Activated T-helper 1 cell treated with anti-CD3 and anti-CD28 coated beads, Interleukin-12 subunit alpha, Interleukin-12 subunit beta, Interleukin-2, Interleukin-4 antibody, amounts not matched to agents 30 ng/mL and 10 ng/mL and 1 ng/mL, durations not matched to agents 14 hours and 24 hours and 36 hours (primary cell): ENCODE measurements at regions not wholly inside any gene's neighbourhood (a gene's known extent, or its start where the extent isn't known, plus 50 kb on each side); places are given as distances from the start of the nearest gene placed in this dataset.

Experiments used
- DNase-seq: peaks from one replicate; pipeline ENCODE4 v3.0.0; 2021; ENCODE audit warnings: low spot score
- H3K27ac Mint-ChIP-seq: one replicate; pipeline ENCODE4 v1.8.0; 2021; ENCODE audit warnings: mild to moderate bottlenecking, mixed read lengths
- H3K27me3 Mint-ChIP-seq: one replicate; pipeline ENCODE4 v1.8.0; 2022; ENCODE audit warnings: mild to moderate bottlenecking, moderate library complexity, mixed read lengths; ENCODE audit not compliant: insufficient read depth
- H3K36me3 Mint-ChIP-seq: one replicate; pipeline ENCODE4 v1.8.0; 2021; ENCODE audit warnings: low read depth, mixed read lengths
- H3K4me1 Mint-ChIP-seq: one replicate; pipeline ENCODE4 v1.8.0; 2021; ENCODE audit warnings: low read depth, mixed read lengths
- H3K4me3 Mint-ChIP-seq: one replicate; pipeline ENCODE4 v1.8.0; 2021; ENCODE audit warnings: mild to moderate bottlenecking, moderate library complexity, mixed read lengths
- H3K9me3 Mint-ChIP-seq: one replicate; pipeline ENCODE4 v1.8.0; 2021; ENCODE audit warnings: mixed read lengths
- intact Hi-C: fragments of 100-400 bp; cut with micrococcal nuclease; formaldehyde crosslinking; loops from one replicate; pipeline ENCODE4 v1.15.1; 2024

DNA sequence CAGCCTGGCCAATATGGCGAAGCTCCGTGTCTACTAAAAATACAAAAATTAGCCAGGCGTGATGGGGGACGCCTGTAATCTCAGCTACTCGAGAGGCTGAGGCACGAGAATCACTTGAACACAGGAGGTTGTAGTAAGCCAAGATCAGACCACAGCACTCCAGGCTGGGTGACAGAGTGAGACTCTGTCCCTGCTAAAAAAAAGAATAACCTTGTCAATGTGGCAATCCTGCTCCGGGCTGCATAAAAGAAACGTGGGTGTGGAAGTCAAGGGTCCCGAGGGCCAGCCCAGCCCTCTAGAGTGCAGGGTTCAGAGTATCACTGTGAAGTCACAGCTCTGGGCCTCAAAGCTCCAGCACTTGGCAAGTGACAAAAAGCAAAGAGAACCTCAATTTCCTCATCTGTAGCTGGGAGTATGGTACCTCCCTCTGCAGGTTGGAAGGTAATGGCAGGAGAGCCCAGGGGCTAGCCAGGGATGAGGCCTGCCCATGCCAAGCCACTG lies 73.5 kb upstream of the IQSEC1 start:
- intact Hi-C loops = no loop called here
- H3K27me3 Mint-ChIP-seq = no peaks in the 10 kb centered on the region
- H3K27ac Mint-ChIP-seq = no peak overlapping the region
- no peaks in the 10 kb centered on the region for H3K9me3 Mint-ChIP-seq
- H3K36me3 Mint-ChIP-seq = no peaks in the 10 kb centered on the region
- no peak for DNase-seq
- peaks cover 10% of the 10 kb centered on the region for H3K4me1 Mint-ChIP-seq
- no peak overlapping the region for H3K4me3 Mint-ChIP-seq

DNA sequence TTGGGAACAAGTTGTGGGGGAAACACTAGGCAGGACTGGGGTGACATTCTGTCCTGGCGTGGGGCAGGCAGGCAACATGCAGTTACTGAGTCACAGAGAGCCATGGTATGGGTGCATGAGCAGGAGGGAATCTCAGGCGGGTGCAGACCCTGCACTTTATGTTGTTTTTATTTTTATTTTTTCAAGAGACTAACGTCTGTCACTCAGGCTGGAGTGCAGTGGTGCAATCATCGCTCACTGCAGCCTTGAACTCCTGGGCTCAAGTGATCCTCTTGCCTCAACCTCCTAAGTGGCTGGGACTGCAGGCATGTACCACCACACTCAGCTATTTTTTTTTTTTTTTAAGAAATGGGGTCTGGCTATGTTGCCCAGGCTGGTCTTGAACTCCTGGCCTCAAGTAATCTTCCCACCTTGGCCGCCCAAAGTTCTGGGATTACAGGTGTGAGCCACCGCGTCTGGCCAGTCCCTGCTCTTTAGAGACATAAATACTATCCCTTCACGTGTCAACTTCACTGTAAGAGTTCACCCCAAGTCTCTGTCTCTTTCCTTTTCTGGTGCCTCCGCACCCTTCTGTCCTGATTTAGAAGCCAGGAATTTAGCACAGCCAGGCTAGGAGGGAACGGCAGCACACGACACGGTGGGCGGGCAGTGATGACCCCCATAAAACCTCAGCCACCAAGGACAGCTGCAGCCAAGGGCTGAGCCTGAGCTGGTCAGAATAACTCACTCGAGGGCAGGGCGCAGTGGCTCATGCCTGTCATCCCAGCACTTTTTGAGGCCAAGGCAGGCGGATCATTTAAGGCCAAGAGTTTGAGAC lies 72.8 kb upstream of the IQSEC1 start:
- Mint-ChIP-seq H3K4me1 (peaks cover 10% of the 10 kb centered on the region), H3K36me3 (no peaks in the 10 kb centered on the region), H3K27me3 (no peaks in the 10 kb centered on the region), H3K9me3 (no peaks in the 10 kb centered on the region), H3K4me3 (no peak overlapping the region), H3K27ac (no peak overlapping the region)
- DNase-seq = no peak
- intact Hi-C loops = no loop called here

DNA sequence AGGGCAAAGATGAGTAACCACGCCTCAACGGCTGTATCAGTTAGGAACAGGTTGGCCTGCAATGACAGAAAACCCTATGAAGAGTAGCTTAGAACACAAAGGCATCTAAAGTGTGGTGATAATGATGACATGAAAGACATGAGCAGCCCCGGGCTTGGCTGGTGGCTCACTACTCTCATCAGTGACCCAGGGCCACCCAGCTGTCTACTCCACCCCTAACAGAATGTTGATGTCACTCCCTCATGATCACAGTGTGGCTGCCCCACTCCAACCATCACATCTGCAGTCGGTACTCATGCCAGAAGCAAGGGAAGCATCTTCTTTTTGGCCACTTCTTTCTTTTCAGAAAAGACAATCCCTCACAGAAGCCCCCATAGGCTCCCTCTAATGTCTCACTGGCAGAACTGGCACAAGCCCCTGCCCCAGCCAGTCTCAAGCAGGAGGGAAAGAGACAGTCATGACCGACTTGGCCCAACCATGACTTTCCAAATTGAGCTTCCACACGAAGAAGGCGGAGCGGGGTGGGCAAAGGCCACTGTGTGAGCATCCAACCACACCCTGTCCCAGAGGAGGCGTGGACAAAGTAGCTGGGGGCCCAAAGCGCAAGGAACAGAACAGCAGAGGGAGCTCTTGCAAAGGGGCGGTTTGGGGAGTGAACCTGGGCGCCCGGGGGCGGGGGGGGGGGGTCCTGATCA lies 72.0 kb upstream of the IQSEC1 start:
- no peak overlapping the region for H3K4me3 Mint-ChIP-seq
- H3K4me1 Mint-ChIP-seq = peaks cover 9% of the 10 kb centered on the region
- H3K36me3 Mint-ChIP-seq = no peaks in the 10 kb centered on the region
- H3K27me3 Mint-ChIP-seq = no peaks in the 10 kb centered on the region
- intact Hi-C loops = no loop called here
- H3K9me3 Mint-ChIP-seq = no peaks in the 10 kb centered on the region
- H3K27ac Mint-ChIP-seq = no peak overlapping the region
- DNase-seq = no peak

- H3K4me1 Mint-ChIP-seq = no peaks in the 10 kb centered on the region
- H3K4me3 Mint-ChIP-seq = no peak overlapping the region
- no peaks in the 10 kb centered on the region for H3K9me3 Mint-ChIP-seq
- DNase-seq = no peak
- H3K36me3 Mint-ChIP-seq = no peaks in the 10 kb centered on the region
- H3K27me3 Mint-ChIP-seq = no peaks in the 10 kb centered on the region
- H3K27ac Mint-ChIP-seq = no peak overlapping the region
- intact Hi-C loops = no loop called here
These were observed 71.2 kb upstream of the IQSEC1 start for GRCh38 chr3:13144163-13145023.

GRCh38 chr3:13143381-13144004 lies 70.3 kb upstream of the IQSEC1 start:
- intact Hi-C loops = no loop called here
- no peaks in the 10 kb centered on the region for H3K4me1 Mint-ChIP-seq
- H3K4me3 Mint-ChIP-seq = no peak overlapping the region
- no peaks in the 10 kb centered on the region for H3K36me3 Mint-ChIP-seq
- no peak for DNase-seq
- no peak overlapping the region for H3K27ac Mint-ChIP-seq
- no peaks in the 10 kb centered on the region for H3K27me3 Mint-ChIP-seq
- no peaks in the 10 kb centered on the region for H3K9me3 Mint-ChIP-seq

DNA sequence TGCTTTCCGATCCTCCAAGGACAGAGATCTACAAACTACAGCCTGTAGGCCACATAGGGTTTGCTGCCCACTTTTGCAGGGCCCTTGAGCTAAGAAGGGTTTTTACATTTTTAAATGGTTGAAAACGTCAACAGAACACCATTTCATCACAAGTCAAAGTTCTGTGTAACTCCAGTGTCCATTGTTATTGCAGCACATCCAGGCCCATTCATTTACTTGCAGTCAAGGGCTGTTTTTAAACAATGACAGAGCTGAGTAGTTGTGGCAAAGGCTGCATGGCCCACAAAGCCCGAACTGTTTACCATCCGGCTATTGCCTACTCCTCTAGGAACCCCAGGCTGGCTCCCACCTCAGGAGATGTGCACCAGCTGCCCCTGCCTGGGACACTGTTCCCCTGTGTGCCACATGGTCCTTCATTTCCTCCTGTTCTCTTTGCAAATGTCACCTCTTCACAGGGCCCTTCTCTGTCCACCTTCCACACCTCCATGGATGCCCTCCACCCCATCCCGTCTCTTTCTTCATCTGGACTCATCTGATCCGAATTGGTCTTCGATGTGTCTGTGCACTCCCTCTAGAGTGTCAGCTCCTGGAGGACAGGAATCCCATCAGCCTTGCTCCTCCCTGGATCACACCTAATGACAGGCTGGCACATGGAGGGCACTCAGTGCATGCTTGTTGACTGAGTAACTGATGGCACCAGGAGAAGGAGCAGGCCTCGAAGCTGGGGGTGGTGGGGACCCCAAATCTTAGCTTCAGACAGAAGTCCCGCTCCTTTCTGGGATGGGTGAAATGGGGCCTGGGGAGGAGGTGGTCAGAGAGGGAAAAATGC lies 69.5 kb upstream of the IQSEC1 start:
- H3K36me3 Mint-ChIP-seq = no peaks in the 10 kb centered on the region

GRCh38 chr3:13141991-13142412 lies 68.8 kb upstream of the IQSEC1 start:
- H3K4me1 Mint-ChIP-seq = no peaks in the 10 kb centered on the region
- intact Hi-C loops = no loop called here
- DNase-seq = no peak
- no peak overlapping the region for H3K4me3 Mint-ChIP-seq
- no peak overlapping the region for H3K27ac Mint-ChIP-seq
- no peaks in the 10 kb centered on the region for H3K9me3 Mint-ChIP-seq
- H3K36me3 Mint-ChIP-seq = no peaks in the 10 kb centered on the region
- H3K27me3 Mint-ChIP-seq = no peaks in the 10 kb centered on the region

More for the DNA sequence above, 69.5 kb upstream of the IQSEC1 start:
- Mint-ChIP-seq H3K4me1 (no peaks in the 10 kb centered on the region), H3K27ac (no peak overlapping the region), H3K27me3 (no peaks in the 10 kb centered on the region), H3K9me3 (no peaks in the 10 kb centered on the region), H3K4me3 (no peak overlapping the region)
- no peak for DNase-seq
- intact Hi-C loops = no loop called here

DNA sequence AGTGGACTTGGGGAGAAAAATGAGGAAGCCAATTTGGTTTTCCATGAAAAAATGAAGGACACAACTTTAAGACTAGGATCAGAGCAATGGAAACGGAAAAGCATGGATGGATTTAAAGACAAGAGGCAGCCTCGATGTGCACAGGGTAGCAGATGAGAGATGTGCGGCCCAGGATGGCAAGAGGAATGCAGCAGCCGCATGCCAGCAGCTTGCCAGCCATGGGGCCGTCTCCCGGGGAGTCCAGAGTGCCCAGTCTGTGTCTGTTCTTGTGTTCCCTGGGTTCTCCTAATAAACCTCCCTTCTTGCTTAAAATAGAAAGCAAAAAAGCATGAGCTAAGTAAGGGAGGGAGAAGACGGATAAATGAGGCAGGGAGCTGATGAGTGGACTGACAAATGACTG lies 68.0 kb upstream of the IQSEC1 start:
- no peak for DNase-seq
- no peaks in the 10 kb centered on the region for H3K36me3 Mint-ChIP-seq
- no peak overlapping the region for H3K4me3 Mint-ChIP-seq
- H3K27ac Mint-ChIP-seq = no peak overlapping the region
- no peaks in the 10 kb centered on the region for H3K4me1 Mint-ChIP-seq
- H3K27me3 Mint-ChIP-seq = no peaks in the 10 kb centered on the region
- intact Hi-C loops = no loop called here
- no peaks in the 10 kb centered on the region for H3K9me3 Mint-ChIP-seq

DNA sequence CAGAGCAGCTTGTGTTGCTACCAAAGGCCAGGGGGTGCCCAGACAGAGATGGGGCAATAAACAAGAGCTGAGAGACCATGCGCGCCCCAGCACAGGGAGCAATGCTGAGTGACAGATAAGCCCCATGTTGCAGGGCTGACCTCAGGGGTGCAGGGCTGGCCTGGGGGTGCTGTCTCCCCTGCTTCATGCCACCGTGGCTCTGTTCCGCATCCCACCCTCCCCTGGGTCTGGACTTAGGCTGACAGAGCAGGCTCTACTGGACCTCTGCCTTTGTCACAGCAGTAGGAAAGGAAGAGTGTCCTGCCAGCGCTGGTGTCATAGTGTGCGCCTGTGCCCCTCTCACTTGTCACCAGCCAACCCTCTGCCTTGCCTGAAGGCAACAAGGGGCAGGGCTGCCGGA lies 67.4 kb upstream of the IQSEC1 start:
- no peaks in the 10 kb centered on the region for H3K4me1 Mint-ChIP-seq
- H3K27ac Mint-ChIP-seq = no peak overlapping the region
- no peaks in the 10 kb centered on the region for H3K9me3 Mint-ChIP-seq
- no peaks in the 10 kb centered on the region for H3K36me3 Mint-ChIP-seq
- H3K27me3 Mint-ChIP-seq = no peaks in the 10 kb centered on the region
- no peak for DNase-seq
- intact Hi-C loops = no loop called here
- H3K4me3 Mint-ChIP-seq = no peak overlapping the region

DNA sequence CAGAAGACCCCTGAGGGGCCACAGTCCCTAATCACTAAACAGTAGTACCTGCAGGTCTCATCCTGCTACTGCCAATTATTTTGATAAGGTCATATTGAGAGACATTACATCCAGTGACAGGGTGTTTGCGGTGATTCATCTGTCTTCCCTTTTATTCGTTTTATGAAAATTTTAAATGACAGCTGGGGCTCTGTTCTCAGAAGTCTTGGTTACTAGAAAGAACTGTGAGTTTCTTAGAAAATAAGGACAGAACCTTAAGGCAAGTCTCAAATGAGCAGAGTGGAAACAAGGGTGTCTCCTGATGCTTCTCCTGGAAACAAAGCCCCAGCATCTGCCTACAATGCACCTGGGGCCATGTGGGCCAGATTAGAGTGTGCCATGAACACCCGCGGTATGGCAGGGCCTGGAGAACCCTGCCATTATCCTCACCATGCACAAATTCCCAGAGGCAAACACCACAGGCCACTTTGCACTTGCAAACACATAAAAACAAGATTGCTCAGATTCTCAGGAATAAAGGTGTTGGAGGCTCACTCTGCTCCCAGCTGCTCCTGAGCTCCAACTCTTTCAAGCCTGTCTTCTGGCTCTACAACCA lies 66.3 kb upstream of the IQSEC1 start:
- no peak for DNase-seq
- no peak overlapping the region for H3K27ac Mint-ChIP-seq
- no peaks in the 10 kb centered on the region for H3K9me3 Mint-ChIP-seq
- no peaks in the 10 kb centered on the region for H3K4me1 Mint-ChIP-seq
- no peaks in the 10 kb centered on the region for H3K27me3 Mint-ChIP-seq
- no peaks in the 10 kb centered on the region for H3K36me3 Mint-ChIP-seq
- intact Hi-C loops = no loop called here
- H3K4me3 Mint-ChIP-seq = no peak overlapping the region

DNA sequence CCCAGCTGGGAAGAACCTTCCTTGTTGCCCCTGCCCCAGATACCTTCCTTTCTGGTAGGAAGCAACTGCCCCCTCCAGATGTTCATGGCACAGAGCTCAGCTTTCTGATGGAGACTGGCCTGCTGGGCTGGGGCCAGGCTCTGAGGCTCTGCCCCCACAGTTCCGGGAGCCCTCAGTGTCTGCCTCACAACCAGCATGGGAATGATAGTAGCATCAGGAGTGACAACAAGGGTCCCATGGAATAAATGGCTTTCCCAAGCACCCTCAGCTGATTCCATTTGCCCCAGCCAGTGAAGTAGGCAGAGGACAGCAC lies 65.6 kb upstream of the IQSEC1 start:
- H3K4me3 Mint-ChIP-seq = no peak overlapping the region

More for the DNA sequence above, 65.6 kb upstream of the IQSEC1 start:
- H3K4me1 Mint-ChIP-seq = no peaks in the 10 kb centered on the region
- peaks cover 2% of the 10 kb centered on the region for H3K27me3 Mint-ChIP-seq
- H3K36me3 Mint-ChIP-seq = no peaks in the 10 kb centered on the region
- H3K27ac Mint-ChIP-seq = no peak overlapping the region
- no peak for DNase-seq
- intact Hi-C loops = no loop called here
- H3K9me3 Mint-ChIP-seq = no peaks in the 10 kb centered on the region
